ENCODE measurements at regions not wholly inside any gene's neighbourhood (a gene's known extent, or its start where the extent isn't known, plus 50 kb on each side); places are given as distances from the start of the nearest gene placed in this dataset.

DNA sequence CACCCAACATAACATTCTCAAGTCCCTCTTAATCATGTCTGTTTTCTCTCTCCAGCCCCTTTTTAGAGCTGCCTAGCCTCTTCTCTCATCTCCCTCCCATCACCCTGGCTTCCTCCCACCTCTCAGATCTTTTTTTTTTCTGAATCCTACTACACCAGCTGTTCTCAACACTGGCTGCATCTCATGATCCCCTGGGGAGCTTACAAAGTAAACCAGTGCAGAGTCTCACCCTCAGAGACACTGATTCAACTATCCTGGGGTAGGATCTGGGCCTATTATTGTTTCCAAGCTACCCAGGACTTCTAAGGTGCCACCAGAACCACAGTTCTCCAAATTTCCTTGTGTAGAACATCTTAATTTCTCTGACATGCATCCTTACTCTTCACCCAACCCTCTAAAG, 50.3 kb upstream of the ACAN start:
- Mint-ChIP-seq H3K27me3 (ENCODE audit: insufficient read depth, low read depth) (peaks cover 2% of the 10 kb centered on the region), H3K4me1 (no peaks in the 10 kb centered on the region), H3K36me3 (no peaks in the 10 kb centered on the region), H3K9me3 (no peaks in the 10 kb centered on the region), H3K4me3 (no peak overlapping the region), H3K27ac (no peak overlapping the region)
- H3K27ac ChIP-seq = no peak overlapping the region
- H4K20me1 ChIP-seq (ENCODE audit: low read depth) = no peaks in the 10 kb centered on the region
- no peaks in the 10 kb centered on the region for H3K79me2 ChIP-seq (ENCODE audit: low read depth)
- no peak overlapping the region for H3K4me2 ChIP-seq
- no peak overlapping the region for H3K9ac ChIP-seq
- no peak overlapping the region for H2AFZ ChIP-seq (replicated peaks)
- no peaks in the 10 kb centered on the region for H3K4me1 ChIP-seq
- no peaks in the 10 kb centered on the region for H3K9me3 ChIP-seq (ENCODE audit: low read depth)
- H3K27me3 ChIP-seq = peaks cover 4% of the 10 kb centered on the region
- no peaks in the 10 kb centered on the region for H3K36me3 ChIP-seq
- no peak for TF ChIP-seq EZH2 (IDR thresholded peaks at IDR 0.05)
- TF ChIP-seq, protein P1, sequence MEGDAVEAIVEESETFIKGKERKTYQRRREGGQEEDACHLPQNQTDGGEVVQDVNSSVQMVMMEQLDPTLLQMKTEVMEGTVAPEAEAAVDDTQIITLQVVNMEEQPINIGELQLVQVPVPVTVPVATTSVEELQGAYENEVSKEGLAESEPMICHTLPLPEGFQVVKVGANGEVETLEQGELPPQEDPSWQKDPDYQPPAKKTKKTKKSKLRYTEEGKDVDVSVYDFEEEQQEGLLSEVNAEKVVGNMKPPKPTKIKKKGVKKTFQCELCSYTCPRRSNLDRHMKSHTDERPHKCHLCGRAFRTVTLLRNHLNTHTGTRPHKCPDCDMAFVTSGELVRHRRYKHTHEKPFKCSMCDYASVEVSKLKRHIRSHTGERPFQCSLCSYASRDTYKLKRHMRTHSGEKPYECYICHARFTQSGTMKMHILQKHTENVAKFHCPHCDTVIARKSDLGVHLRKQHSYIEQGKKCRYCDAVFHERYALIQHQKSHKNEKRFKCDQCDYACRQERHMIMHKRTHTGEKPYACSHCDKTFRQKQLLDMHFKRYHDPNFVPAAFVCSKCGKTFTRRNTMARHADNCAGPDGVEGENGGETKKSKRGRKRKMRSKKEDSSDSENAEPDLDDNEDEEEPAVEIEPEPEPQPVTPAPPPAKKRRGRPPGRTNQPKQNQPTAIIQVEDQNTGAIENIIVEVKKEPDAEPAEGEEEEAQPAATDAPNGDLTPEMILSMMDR (IDR thresholded peaks at IDR 0.05) = no peak
- TF ChIP-seq EZH2phosphoT487 (IDR thresholded peaks at IDR 0.05) = no peak
- H3K4me3 ChIP-seq = no peak overlapping the region
- no peaks in the 10 kb centered on the region for H3F3A ChIP-seq (ENCODE audit: low read depth)
- no peak for DNase-seq (ENCODE audit: low spot score)

Data from neural progenitor cell (in vitro differentiated cells).